GM23338 (cell line): ENCODE measurements at regions not wholly inside any gene's neighbourhood (a gene's known extent, or its start where the extent isn't known, plus 50 kb on each side); places are given as distances from the start of the nearest gene placed in this dataset.

Experiments used
- ETS1 ChIP-seq: IDR thresholded peaks from 2 replicates; pipeline ENCODE4 v1.6.1; 2016; ENCODE audit warnings: antibody characterized with exemption
- EZH2phosphoT487 ChIP-seq: fragments of 200-600 bp; sonication (generic); IDR thresholded peaks from one replicate; pipeline ENCODE4 v1.8.1; 2018; ENCODE audit warnings: antibody characterized with exemption; ENCODE audit not compliant: unreplicated experiment
- JUNB ChIP-seq: IDR thresholded peaks from one replicate; pipeline ENCODE4 v1.6.1; 2016; ENCODE audit warnings: antibody characterized with exemption; ENCODE audit not compliant: unreplicated experiment
- STAT1 ChIP-seq: IDR thresholded peaks from one replicate; pipeline ENCODE4 v1.6.1; 2016; ENCODE audit warnings: antibody characterized with exemption; ENCODE audit not compliant: unreplicated experiment
- ZNF331 ChIP-seq: fragments of 250-450 bp; sonication (Bioruptor Pico); IDR thresholded peaks from 2 replicates; pipeline ENCODE4 v1.5.0; 2020; ENCODE audit warnings: low read depth, mild to moderate bottlenecking, moderate library complexity
- ZNF462 ChIP-seq: fragments of 250-450 bp; sonication (Bioruptor Pico); IDR thresholded peaks from 2 replicates; pipeline ENCODE4 v1.5.0; 2020; ENCODE audit warnings: mild to moderate bottlenecking, moderate library complexity

- TF ChIP-seq ZNF462 (no peak), JUNB (no peak), EZH2phosphoT487 (no peak), ETS1 (no peak), STAT1 (no peak), ZNF331 (CRISPR knock-in tag) (no peak)
Observed at GRCh38 chr10:131757285-131758058, 143.3 kb upstream of the PPP2R2D start (continued).
